Breast epithelium (tissue), 4 donors: ENCODE measurements at regions not wholly inside any gene's neighbourhood (a gene's known extent, or its start where the extent isn't known, plus 50 kb on each side); places are given as distances from the start of the nearest gene placed in this dataset.
A peak's percentile ranks its signal among the peaks of the same experiment; 100 is the strongest.
"Not testable (repeated sequence)": the region's sequence is repeated elsewhere in the genome, so short reads cannot be mapped to it uniquely, and the experiment has no call there.

Experiments
- DNase-seq, 2 donors: peaks; one replicate each; pipeline ENCODE4 v3.0.0-alpha.2; 2019; ENCODE audit warnings: low spot score in 2 of 2
- H3K27ac ChIP-seq, 2 donors: fragments of 200-600 bp; sonication (generic) in 1 of 2; one replicate each; pipeline ENCODE4 v1.5.1; 2016 to 2019; ENCODE audit warnings: mild to moderate bottlenecking in 1 of 2
- H3K27me3 ChIP-seq, 2 donors: fragments of 200-600 bp; sonication (generic) in 1 of 2; one replicate each; pipeline versions ENCODE4 v1.5.1 to v1.6.0; 2017 to 2019; ENCODE audit warnings: control low read depth in 1 of 2, mild to moderate bottlenecking in 1 of 2
- H3K36me3 ChIP-seq: fragments of 200-600 bp; one replicate; pipeline ENCODE4 v1.5.1; 2019
- H3K4me1 ChIP-seq, 2 donors: fragments of 200-600 bp; sonication (generic); one replicate each; pipeline ENCODE4 v1.5.1; 2016 to 2019; ENCODE audit warnings: control low read depth in 1 of 2
- H3K4me3 ChIP-seq, 3 donors: fragments of 200-600 bp; sonication (generic); 1 replicate in 2 of 3; 2 replicates in 1 of 3; pipeline ENCODE4 v1.5.1; 2016 to 2019; ENCODE audit warnings: mild to moderate bottlenecking in 3 of 3, moderate library complexity in 2 of 3
- H3K9me3 ChIP-seq, 2 donors: fragments of 200-600 bp; sonication (generic) in 1 of 2; one replicate each; pipeline ENCODE4 v1.5.1; 2016 to 2019; ENCODE audit warnings: control low read depth in 1 of 2
- CTCF ChIP-seq, 3 donors: fragments of 450-650 bp; IDR thresholded peaks; one replicate each; pipeline ENCODE4 v1.5.1; 2016 to 2017; ENCODE audit warnings: antibody characterized with exemption in 3 of 3, mild to moderate bottlenecking in 3 of 3, moderate library complexity in 3 of 3
- POLR2A ChIP-seq: fragments of 450-650 bp; IDR thresholded peaks from one replicate; pipeline ENCODE4 v1.6.1; 2016; ENCODE audit warnings: antibody characterized with exemption, mild to moderate bottlenecking, moderate library complexity
- POLR2AphosphoS5 ChIP-seq, 3 donors: sonication (generic); formaldehyde crosslinking; IDR thresholded peaks; one replicate each; pipeline ENCODE4 v1.6.1; 2017; ENCODE audit warnings: antibody characterized with exemption in 3 of 3
- intact Hi-C: fragments of 100-400 bp; cut with DNase I; formaldehyde crosslinking; loops from one replicate; pipeline ENCODE4 v1.15.1; 2023; ENCODE audit warnings: low total_unique reads

GRCh38 chr3:30474371-30474770, 132.0 kb upstream of the TGFBR2 start:
- Histone ChIP-seq H3K27me3 (no peaks in the 10 kb centered on the region), H3K27ac (peak overlapping the region in 1 of 2 donors; percentile 81), H3K9me3 (no peaks in the 10 kb centered on the region), H3K36me3 (no peaks in the 10 kb centered on the region), H3K4me3 (no peak overlapping the region), H3K4me1 (peaks cover 0 to 3% of the 10 kb centered on the region in 2 donors)
- intact Hi-C loops, result no loop called here
- TF ChIP-seq POLR2AphosphoS5 (IDR thresholded peaks at IDR 0.05) (no peak), POLR2A (no peak), CTCF (IDR thresholded peaks at IDR 0.05) (no peak)
- DNase-seq, result no peak

- intact Hi-C loops, result no loop called here
- TF ChIP-seq POLR2A, result no peak
- TF ChIP-seq POLR2AphosphoS5 (IDR thresholded peaks at IDR 0.05), result no peak
- no peak for TF ChIP-seq CTCF (IDR thresholded peaks at IDR 0.05)
- Histone ChIP-seq H3K4me3 (no peak overlapping the region), H3K27me3 (no peaks in the 10 kb centered on the region), H3K36me3 (no peaks in the 10 kb centered on the region), H3K27ac (no peak overlapping the region), H3K9me3 (no peaks in the 10 kb centered on the region), H3K4me1 (peaks cover 0 to 3% of the 10 kb centered on the region in 2 donors)
- no peak for DNase-seq
These were observed 131.2 kb upstream of the TGFBR2 start for GRCh38 chr3:30475038-30475808.

GRCh38 chr3:30475809-30476178, 130.6 kb upstream of the TGFBR2 start:
- no peaks in the 10 kb centered on the region for H3K27me3 ChIP-seq
- TF ChIP-seq POLR2A (no peak), POLR2AphosphoS5 (IDR thresholded peaks at IDR 0.05) (no peak), CTCF (IDR thresholded peaks at IDR 0.05) (no peak)
- H3K4me1 ChIP-seq, result peaks cover 0 to under 1% of the 10 kb centered on the region in 2 donors
- intact Hi-C loops, result no loop called here
- no peaks in the 10 kb centered on the region for H3K9me3 ChIP-seq
- no peak overlapping the region for H3K27ac ChIP-seq
- no peaks in the 10 kb centered on the region for H3K36me3 ChIP-seq
- no peak for DNase-seq
- H3K4me3 ChIP-seq, result no peak overlapping the region

- DNase-seq, result no peak
- H3K27me3 ChIP-seq, result no peaks in the 10 kb centered on the region
- H3K4me3 ChIP-seq, result no peak overlapping the region
- no peak for TF ChIP-seq CTCF (IDR thresholded peaks at IDR 0.05)
- no peak for TF ChIP-seq POLR2AphosphoS5 (IDR thresholded peaks at IDR 0.05)
- no peaks in the 10 kb centered on the region for H3K36me3 ChIP-seq
- H3K9me3 ChIP-seq, result no peaks in the 10 kb centered on the region
- H3K27ac ChIP-seq, result no peak overlapping the region
- intact Hi-C loops, result no loop called here
- no peaks in the 10 kb centered on the region for H3K4me1 ChIP-seq
These were observed 129.9 kb upstream of the TGFBR2 start for GRCh38 chr3:30476368-30477084.

- Histone ChIP-seq H3K4me1 (no peaks in the 10 kb centered on the region), H3K27ac (no peak overlapping the region), H3K4me3 (no peak overlapping the region), H3K27me3 (no peaks in the 10 kb centered on the region), H3K9me3 (no peaks in the 10 kb centered on the region), H3K36me3 (no peaks in the 10 kb centered on the region)
- intact Hi-C loops, result no loop called here
- TF ChIP-seq CTCF (IDR thresholded peaks at IDR 0.05) (no peak), POLR2A (no peak), POLR2AphosphoS5 (IDR thresholded peaks at IDR 0.05) (no peak)
- DNase-seq, result no peak
These were observed 129.1 kb upstream of the TGFBR2 start for GRCh38 chr3:30477149-30477921.

GRCh38 chr3:30479737-30480136, 126.7 kb upstream of the TGFBR2 start:
- H3K9me3 ChIP-seq, H3K27me3 ChIP-seq, H3K4me3 ChIP-seq, intact Hi-C loops, DNase-seq, H3K4me1 ChIP-seq, H3K36me3 ChIP-seq: not testable (repeated sequence)
- peak overlapping the region in 1 of 2 donors; percentile 65 for H3K27ac ChIP-seq

GRCh38 chr3:30480156-30480555, 126.2 kb upstream of the TGFBR2 start:
- intact Hi-C loops, result not testable (repeated sequence)

More at GRCh38 chr3:30480156-30480555, 126.2 kb upstream of the TGFBR2 start:
- H3K4me3 ChIP-seq, H3K36me3 ChIP-seq, H3K4me1 ChIP-seq, H3K27me3 ChIP-seq, H3K9me3 ChIP-seq, DNase-seq: not testable (repeated sequence)
- peak overlapping the region in 1 of 2 donors; percentile 15 for H3K27ac ChIP-seq
